ENCODE measurements at regions not wholly inside any gene's neighbourhood (a gene's known extent, or its start where the extent isn't known, plus 50 kb on each side); places are given as distances from the start of the nearest gene placed in this dataset.
"Not testable (repeated sequence)": the region's sequence is repeated elsewhere in the genome, so short reads cannot be mapped to it uniquely, and the experiment has no call there.

DNA sequence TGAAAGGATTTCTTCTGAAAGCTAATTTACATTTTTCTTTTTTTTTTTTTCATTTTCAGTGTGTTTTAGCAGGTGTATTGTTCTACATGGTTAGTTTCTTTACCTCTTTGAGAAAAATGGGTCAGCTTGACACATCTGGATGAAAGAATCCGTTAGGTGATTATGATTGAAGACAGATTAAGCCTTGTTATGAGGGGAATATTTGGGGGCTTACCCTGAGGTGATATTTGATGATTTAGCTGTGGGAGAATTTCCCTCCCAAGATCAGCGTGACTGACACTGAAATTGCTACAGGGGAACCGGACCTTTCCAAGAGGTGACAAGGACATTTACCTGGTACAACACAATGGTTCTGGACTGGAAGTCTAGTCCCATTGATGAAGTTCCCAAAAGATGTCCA lies 147.5 kb downstream of the NFKBIZ start:
- DNase-seq (ENCODE audit: low read depth, low spot score), result no peak

DNA sequence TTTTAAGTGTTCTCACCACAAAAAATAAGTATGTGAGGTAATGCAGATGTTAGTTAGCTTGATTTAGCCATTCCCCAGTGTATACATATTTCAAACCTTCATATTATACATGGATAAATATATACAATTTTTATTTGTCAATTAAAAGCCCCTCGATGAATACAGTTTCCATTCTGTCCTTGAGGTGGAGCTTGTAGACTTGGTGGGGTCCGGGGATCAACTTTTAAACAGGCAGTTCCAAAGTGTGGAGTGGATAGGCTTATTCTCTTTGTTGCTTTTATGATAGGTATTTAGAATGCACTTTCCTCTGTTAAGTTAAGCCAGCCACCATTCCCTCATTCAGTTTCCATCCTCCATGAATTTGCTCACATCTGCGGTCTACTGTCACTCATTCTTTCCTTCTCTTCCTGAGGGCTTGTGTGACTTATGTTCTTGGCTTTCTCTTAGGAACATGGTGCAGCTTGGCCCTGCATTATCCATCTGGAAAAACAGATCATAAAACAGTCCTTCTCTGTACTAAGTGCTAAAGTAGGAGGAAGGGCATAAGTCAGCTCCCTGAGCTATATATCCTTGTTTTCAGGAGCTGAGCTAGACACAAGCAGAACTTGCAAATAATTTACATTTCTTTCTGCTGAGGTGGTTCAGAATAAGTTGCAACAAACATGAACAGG lies 149.1 kb downstream of the NFKBIZ start:
- no peak for DNase-seq (ENCODE audit: low read depth, low spot score)

DNA sequence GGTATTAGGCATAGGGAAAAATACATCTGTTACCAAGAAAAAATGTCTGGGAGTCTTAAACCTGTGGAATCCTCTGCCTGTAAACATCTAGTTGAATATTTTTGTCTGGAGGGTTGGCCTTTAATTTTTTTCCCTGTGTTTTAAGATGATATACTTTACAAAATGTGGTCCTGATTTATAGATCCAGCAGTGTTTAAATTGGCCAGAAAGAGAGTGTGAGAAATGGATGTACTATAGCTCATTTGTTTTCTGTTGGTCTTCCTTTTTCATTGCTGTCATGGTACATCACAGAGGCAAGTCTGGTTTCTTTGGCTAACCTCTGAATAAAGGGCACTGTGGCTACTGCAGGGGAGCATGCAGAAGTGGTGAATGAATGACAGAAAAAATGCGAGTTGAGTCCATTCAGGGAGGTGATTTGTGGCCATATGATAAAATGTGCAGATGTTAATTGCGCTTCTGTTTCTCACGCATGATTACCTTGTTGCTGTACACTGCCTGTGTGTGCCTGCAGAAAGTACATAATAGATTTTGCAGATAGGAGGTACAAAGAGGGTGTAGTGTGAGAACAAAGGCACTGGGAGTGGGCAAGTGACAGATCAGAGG lies 150.0 kb downstream of the NFKBIZ start:
- no peak for DNase-seq (ENCODE audit: low read depth, low spot score)

DNA sequence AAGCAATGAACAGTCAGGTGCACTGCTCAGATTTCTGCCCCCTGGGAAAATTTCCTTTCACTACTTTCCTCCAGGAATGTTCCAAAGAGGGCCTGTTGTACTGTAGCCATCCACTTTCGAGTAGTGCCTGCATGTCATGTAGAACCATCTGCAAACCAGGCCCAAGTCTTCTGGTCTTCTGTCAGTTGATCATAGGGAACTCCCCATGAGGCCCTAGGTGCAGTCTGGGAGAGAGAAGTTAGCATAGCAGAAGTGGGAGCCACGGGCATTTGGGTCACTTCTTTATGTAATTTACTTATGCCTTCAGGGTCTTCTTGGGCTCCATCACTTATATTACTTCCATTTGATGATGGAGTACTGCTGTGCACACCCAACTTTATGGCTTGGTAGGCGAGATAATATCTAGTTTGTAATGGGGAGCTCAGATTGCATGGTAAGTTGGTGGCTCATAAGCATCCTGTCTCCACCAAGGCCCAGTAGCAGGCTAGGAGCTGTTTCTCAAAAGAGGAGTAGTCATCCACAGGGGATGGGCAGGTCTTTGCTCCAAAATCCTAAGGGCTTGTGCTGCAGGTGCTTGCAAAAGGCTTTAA lies 151.4 kb downstream of the NFKBIZ start:
- no peak for DNase-seq (ENCODE audit: low read depth, low spot score)

DNA sequence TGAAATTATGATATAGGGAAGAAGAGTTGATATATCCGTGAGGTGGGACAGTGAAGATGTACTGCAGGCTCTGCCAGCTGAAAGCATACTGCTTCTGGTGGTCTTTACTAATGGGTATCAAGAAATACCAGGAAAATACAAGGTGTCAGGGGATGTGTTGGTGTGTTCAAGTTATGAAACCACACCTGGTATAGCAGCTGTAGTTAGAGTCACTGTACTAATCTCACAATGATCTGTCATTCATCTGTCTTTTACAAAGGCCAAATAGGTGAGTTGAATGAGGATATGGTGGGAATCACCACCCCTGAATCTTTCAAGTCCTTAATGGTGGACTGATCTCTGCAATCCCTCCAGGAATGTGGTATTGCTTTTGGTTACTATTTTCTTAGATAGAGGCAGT lies 152.7 kb downstream of the NFKBIZ start:
- no peak for DNase-seq (ENCODE audit: low read depth, low spot score)

GRCh38 chr3:102004561-102004960 lies 155.2 kb downstream of the NFKBIZ start:
- no peak for DNase-seq (ENCODE audit: low read depth, low spot score)

GRCh38 chr3:102005551-102005950 lies 156.2 kb downstream of the NFKBIZ start:
- DNase-seq (ENCODE audit: low read depth, low spot score), result no peak

DNA sequence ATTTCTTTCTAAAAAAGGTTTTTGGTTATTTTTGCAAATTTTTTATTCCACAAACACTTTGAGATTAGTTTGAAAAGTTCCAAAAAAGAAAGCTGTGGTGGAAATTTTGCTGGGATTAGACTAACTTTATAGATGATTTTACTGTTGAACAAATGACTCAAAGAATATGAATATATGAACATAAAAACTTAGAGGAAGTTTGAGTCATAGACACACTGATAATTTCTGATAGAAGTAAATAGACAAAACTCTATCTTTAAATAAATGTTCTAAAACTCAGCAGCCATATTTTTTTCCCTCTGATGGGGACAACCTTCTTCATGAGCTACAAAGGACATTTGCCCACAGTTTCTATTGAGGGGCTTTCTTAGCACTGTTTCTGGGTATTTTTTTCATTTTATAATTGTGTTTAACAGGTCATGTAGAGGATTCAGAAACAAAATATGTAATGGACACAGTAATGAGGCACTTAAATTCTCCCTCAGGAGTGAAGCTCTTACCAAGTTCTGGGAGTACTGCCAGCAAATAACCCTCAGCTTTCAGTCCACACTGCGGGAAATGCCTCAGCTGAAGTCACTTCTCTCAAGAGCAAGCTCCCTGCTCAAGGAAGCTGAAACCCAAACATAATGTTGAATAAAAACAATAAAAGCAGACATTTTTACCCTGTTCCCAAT lies 157.6 kb downstream of the NFKBIZ start:
- peak; percentile 64 for DNase-seq (ENCODE audit: low read depth, low spot score)

- DNase-seq (ENCODE audit: low read depth, low spot score), result not testable (repeated sequence)
Observed at GRCh38 chr3:102008436-102008835, 159.1 kb downstream of the NFKBIZ start.

DNA sequence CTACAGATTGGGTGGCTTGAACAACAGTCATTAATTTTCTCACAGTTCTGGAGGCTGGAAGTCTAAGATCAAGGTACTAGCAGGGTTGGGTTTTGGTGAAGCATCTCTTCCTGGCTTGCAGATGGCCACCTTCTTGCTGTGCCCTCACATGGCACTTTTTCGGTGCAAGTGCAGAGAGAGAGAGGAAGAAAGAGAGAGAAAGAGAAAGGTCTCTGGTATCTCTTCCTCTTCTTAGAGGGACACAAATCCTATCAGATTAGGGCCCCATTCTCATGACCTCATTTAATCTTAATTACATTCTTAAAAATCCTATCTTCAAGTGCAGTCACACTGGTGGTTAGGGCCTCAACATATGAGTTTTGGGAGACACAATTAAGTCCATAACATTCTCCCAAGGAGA lies 167.1 kb downstream of the NFKBIZ start:
- DNase-seq (ENCODE audit: low read depth, low spot score), result no peak

GRCh38 chr3:102017784-102018183 lies 168.5 kb downstream of the NFKBIZ start:
- no peak for DNase-seq (ENCODE audit: low read depth, low spot score)

DNA sequence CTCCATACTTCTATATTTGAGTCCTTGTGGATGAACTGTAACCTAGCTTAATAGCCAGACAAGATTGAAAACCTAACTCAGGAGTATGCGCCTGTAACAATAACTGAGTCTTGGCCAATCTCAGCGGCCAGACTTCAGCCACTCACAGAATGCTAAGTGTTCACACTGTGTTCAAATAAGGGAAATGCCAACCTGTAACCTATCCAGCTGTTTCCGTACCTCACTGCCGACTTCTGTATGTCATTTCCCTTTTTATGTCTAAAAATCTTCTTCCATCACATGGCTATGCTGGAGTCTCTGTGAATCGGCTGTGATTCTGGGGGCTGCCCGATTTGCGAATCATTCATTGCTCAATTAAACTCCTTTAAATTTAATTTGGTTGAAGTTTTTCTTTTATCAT lies 169.2 kb downstream of the NFKBIZ start:
- DNase-seq (ENCODE audit: low read depth, low spot score), result no peak

- no peak for DNase-seq (ENCODE audit: low read depth, low spot score)
Observed at GRCh38 chr3:102020735-102021134, 171.4 kb downstream of the NFKBIZ start.

DNA sequence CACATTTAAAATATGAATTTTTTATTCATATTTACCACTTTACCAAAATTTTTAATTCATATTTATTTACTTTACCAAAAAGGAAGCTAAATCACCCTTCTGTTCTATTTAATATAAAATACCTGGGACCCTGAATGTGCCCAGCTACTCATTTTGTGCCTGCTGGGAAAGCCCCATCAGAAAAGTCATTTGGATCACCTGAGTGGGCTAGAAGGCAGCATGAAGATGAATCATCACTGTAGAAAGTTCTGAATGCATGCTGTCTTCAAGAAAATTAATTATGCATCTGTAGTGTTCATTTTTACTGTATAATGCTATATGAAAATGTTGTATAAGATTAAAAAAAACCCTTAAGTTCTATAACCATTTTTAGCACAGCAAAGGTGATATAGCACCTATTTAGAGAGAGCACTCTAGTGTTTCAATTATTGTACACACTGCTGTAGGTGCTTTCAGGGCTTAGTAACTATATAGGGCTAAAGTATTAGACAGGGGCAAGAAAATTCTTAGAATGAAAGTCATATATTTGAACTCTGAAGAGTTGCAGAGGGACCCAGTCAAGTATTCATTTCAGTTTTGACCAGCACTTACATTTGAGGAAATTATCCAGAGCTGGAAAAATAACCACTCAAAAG lies 175.1 kb downstream of the NFKBIZ start:
- no peak for DNase-seq (ENCODE audit: low read depth, low spot score)

GRCh38 chr3:102025606-102026270 lies 176.4 kb downstream of the NFKBIZ start:
- DNase-seq (ENCODE audit: low read depth, low spot score), result no peak

- no peak for DNase-seq (ENCODE audit: low read depth, low spot score)
Observed at GRCh38 chr3:102026656-102027055, 177.3 kb downstream of the NFKBIZ start.

DNA sequence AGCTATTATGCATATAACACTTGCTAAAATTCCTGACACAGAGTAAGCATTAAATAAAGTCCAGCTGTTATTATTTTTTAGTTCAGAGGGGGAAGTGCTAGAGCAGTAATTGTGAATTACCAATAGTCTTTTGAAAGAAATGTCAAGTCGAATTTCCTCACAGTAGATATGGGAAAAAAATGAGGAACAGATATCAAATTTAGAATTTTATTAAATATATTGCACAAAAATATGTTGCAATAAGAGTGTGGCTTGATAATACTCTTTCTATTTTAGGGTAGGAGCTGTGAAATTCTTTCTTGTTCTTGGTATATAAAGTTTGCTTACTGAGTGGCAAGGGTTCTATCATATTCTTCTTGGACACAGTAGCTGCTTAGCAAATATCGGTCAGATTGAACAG lies 181.3 kb downstream of the NFKBIZ start:
- no peak for DNase-seq (ENCODE audit: low read depth, low spot score)

DNA sequence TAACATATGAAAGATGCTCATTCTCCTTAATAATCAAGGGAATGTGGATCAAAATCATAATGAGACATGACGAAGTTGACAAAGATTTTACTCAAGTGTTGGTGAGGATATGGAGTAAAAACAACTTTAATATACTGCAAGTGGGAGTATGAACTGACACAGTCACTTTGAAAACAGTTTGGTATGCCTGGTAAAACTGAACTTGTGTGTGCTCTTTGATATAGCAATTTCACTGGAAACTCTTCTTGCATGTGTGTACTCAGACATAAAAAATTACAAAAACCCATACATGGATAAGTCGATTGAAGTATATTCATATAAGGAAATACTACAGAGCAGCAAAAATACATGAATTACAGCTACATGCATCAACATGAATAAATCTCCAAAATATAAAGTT lies 182.5 kb downstream of the NFKBIZ start:
- no peak for DNase-seq (ENCODE audit: low read depth, low spot score)

DNA sequence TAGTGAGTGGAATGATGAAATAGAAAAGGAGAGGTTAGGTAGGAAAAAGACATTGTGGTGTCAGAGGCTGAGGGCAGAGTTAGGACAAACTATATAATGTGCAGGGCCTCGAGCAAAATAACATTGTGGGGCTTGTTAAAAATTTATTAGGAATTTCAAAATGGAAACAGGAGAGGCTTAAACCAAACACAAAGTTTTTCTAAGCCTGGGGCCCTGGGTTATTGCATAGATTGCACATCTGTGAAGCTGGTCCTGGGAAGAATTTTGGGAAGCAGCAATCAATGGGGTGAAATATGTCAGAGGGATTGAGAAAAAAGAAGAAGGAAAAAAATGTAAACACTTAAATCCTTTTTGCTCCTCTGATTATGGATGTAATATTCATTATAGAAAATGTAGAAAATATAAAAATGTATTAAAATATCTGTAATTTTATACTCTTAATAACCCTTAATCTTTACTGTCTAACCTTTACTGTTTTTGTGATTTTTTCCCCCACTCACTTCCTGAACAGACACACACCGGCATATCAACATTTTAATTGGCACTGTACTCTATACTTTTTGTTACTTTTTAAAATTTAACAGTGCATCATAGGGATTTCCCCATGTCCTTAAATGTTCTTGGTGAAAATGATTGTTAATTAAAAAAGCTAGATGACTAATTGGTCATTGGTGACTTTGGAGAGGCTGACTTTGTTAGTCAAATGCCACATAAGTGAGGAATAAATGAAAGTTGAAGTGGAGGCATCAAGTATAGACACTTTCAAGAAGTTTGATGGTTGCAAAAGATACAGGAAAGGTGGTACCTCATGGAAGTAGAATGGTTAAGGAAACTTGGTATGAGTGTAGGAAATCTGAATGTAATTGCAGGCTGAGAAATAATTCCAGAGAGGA lies 183.4 kb downstream of the NFKBIZ start:
- DNase-seq (ENCODE audit: low read depth, low spot score), result no peak

DNA sequence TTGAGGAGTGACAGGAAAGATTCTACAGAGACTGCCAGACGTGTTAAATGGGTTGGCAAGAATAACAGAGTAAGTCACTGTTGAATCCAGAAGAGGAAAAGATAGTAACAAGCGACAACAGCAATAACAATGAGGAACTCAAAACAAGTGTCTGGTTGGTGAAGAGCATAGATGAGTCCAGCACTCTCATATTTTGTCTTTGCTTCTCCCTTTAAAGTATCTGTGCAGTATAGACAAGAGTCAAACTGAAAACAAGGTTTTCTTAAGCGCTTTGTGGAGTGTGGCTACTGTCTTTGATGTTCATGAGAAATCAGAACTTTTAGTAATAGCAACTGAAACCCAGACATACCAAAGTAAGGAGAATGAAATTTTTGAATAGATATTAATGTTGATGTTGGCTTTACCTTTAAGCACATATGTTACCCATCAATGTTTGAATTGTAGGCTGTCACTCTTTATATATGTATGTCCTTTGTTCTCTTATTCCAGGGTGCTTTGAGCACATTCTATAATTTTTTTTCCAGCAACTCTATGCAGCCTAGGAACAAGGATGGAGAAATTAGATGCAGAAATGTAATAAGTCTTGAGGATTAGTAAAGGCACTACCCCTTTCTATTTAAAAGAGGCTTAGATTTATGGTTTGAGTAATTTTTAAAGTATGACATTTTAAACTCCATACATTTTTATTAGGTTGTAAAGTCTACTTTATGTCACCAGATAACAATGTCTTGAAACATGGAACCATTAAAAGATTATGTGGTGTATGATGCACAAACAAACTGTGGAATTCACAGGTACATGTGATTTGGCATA lies 185.5 kb downstream of the NFKBIZ start:
- no peak for DNase-seq (ENCODE audit: low read depth, low spot score)

Data from pulmonary artery endothelial cell (primary cell).